Astrocyte of the cerebellum (primary cell): ENCODE measurements at regions not wholly inside any gene's neighbourhood (a gene's known extent, or its start where the extent isn't known, plus 50 kb on each side); places are given as distances from the start of the nearest gene placed in this dataset.

Experiments used
- DNase-seq: peaks from one replicate; pipeline ENCODE4 v3.0.0-alpha.2; 2011; ENCODE audit warnings: low read depth
- H3K4me3 ChIP-seq: 2 replicates; pipeline ENCODE4 v1.5.1; 2011; ENCODE audit warnings: mild to moderate bottlenecking, low read depth, low read length, moderate library complexity
- CTCF ChIP-seq: IDR thresholded peaks from 2 replicates; pipeline ENCODE4 v1.5.1; 2012; ENCODE audit warnings: low read length, low read depth, moderate library complexity, mild to moderate bottlenecking; ENCODE audit errors: missing control alignments
- in situ Hi-C: cut with HindIII; loops from 2 replicates; pipeline ENCODE4 v1.10.0; 2017; ENCODE audit warnings: low sequenced_read_pairs

- no peak overlapping the region for H3K4me3 ChIP-seq
- in situ Hi-C loops = no loop called here
- DNase-seq = no peak
- TF ChIP-seq CTCF = no peak
Measured at GRCh38 chr2:144254342-144255235, 265.3 kb downstream of the ZEB2 start.

DNA sequence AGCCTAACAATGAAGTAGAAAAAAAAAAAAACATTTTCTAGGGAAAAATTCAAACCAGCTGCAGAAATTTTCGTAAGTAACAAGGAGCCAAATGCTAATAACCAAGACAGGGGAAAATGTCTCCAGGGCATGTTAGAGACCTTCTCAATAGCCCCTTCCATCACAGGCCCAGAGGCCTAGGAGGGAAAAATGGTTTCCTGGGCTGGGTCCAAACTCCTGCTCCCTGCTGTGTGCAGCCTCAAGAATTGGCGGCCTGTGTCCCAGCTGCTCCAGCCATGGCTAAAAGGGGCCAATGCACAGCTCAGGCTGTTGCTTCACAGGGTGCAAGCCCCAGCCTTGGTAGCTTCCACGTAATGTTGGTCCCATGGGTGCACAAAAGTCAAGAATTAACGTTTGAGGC is 266.2 kb downstream of the ZEB2 start:
- in situ Hi-C loops = no loop called here
- no peak for DNase-seq
- TF ChIP-seq CTCF = no peak
- no peak overlapping the region for H3K4me3 ChIP-seq

GRCh38 chr2:144252694-144253093 is 267.2 kb downstream of the ZEB2 start:
- in situ Hi-C loops = no loop called here
- no peak overlapping the region for H3K4me3 ChIP-seq
- no peak for DNase-seq
- no peak for TF ChIP-seq CTCF

DNA sequence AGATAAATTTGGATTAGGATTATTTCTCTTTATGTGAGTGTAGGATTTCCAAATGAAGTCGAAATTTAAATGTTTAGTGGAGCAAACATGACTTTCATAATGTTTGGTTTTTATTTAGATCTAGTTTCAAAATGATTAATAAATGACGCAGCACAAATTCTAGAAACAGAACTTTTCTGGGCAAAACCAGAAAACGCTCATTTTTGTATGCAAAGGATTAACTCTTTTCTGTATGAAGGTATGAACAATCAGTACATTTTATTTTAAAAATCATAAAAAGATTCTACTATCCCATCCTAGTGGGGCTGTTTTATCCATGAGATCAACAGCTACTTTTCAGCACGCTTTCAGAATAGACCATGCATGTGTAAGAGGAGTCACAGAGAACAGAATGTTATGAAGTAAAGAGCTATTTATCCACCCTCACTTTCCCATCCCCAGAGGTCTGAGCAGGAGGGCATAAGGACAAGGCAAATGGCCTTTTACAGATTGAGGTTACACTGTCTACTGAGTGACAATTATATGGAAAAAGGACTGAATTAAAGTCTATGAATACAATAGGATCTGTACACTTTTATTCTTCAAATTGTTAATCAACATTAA is 270.8 kb downstream of the ZEB2 start:
- no peak for DNase-seq
- H3K4me3 ChIP-seq = no peak overlapping the region
- TF ChIP-seq CTCF = no peak
- in situ Hi-C loops = no loop called here

- DNase-seq = no peak
- in situ Hi-C loops = no loop called here
- TF ChIP-seq CTCF = no peak
- H3K4me3 ChIP-seq = no peak overlapping the region
Measured at GRCh38 chr2:144248350-144249034, 271.4 kb downstream of the ZEB2 start.

DNA sequence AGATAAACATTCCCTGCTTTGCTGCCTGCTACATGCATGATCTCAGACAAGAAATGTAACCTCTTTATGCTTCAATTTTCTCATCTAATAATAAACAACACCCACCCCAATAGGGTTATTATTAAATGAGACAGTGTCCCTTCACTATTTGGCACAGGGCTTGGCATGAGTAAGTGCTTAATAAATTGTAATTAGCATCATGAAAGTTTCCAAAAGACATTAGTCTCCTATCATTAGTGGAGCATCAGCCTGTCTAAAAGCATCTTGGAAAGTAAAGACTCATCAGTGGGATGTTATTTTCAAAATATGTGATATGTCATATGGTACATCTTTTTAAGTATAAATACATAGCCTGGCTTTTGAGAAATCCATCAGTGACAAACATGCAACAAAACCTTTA is 275.0 kb downstream of the ZEB2 start:
- DNase-seq = no peak
- no peak for TF ChIP-seq CTCF
- in situ Hi-C loops = no loop called here
- H3K4me3 ChIP-seq = no peak overlapping the region
